AG09309 (cell line): ENCODE measurements at regions not wholly inside any gene's neighbourhood (a gene's known extent, or its start where the extent isn't known, plus 50 kb on each side); places are given as distances from the start of the nearest gene placed in this dataset.

Source experiments
- DNase-seq: peaks from one replicate; pipeline ENCODE4 v3.0.0-alpha.2; 2010; ENCODE audit warnings: low read depth
- H3K4me3 ChIP-seq: 2 replicates; pipeline ENCODE4 v1.5.1; 2011; ENCODE audit warnings: mild to moderate bottlenecking, low read depth, low read length, moderate library complexity; ENCODE audit not compliant: control insufficient read depth
- TF ChIP-seq, protein P1 (sequence below): IDR thresholded peaks from 2 replicates; pipeline ENCODE4 v1.5.1; 2011; ENCODE audit warnings: mild to moderate bottlenecking, low read depth, low read length, inconsistent platforms; ENCODE audit not compliant: insufficient read depth, control insufficient read depth; ENCODE audit errors: missing control alignments

DNA sequence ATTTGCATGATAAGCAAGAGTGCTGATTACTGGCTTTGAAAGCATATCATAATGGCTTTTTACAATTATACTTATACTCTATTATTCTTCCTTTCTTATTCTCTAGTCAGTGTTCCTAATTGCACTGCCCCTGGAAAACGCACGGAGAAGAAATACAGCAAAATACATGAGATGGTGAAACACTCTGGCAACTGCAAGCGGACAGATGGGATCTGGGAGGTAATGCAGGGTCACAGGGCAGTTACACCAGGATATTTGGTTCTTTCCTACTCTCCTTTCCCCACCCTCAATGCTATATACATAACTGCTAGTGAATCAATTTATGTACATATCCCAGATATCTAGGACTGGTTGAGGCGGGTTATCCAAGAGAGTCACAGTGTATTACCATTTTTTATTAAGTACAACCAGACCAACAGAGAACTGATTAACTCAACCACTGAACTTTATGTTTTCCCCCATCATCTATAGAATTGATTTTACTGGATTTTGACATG is 423.7 kb downstream of the ZSWIM6 start:
- TF ChIP-seq, protein P1, sequence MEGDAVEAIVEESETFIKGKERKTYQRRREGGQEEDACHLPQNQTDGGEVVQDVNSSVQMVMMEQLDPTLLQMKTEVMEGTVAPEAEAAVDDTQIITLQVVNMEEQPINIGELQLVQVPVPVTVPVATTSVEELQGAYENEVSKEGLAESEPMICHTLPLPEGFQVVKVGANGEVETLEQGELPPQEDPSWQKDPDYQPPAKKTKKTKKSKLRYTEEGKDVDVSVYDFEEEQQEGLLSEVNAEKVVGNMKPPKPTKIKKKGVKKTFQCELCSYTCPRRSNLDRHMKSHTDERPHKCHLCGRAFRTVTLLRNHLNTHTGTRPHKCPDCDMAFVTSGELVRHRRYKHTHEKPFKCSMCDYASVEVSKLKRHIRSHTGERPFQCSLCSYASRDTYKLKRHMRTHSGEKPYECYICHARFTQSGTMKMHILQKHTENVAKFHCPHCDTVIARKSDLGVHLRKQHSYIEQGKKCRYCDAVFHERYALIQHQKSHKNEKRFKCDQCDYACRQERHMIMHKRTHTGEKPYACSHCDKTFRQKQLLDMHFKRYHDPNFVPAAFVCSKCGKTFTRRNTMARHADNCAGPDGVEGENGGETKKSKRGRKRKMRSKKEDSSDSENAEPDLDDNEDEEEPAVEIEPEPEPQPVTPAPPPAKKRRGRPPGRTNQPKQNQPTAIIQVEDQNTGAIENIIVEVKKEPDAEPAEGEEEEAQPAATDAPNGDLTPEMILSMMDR = no peak
- no peak for DNase-seq
- no peak overlapping the region for H3K4me3 ChIP-seq

DNA sequence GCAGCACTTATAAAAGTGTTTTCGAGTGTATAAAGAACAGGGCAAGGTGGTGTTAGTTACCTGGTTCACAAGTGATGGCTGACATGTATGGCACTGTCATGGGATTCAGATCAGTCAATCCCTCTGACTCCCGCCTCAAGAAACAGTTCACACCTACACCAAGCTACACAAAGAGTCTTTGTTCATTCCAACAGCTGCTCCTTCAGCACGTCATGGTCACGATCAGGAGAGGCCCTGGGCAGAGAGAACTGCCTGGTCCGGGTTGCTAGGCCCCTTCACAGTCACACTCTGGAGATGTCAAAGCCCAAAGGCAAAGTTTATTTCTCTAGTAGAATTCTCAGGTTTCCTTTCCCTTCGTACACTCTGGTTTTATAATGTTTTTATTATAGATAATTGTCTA is 426.7 kb downstream of the ZSWIM6 start:
- H3K4me3 ChIP-seq = no peak overlapping the region
- TF ChIP-seq, protein P1 = no peak
- DNase-seq = no peak

DNA sequence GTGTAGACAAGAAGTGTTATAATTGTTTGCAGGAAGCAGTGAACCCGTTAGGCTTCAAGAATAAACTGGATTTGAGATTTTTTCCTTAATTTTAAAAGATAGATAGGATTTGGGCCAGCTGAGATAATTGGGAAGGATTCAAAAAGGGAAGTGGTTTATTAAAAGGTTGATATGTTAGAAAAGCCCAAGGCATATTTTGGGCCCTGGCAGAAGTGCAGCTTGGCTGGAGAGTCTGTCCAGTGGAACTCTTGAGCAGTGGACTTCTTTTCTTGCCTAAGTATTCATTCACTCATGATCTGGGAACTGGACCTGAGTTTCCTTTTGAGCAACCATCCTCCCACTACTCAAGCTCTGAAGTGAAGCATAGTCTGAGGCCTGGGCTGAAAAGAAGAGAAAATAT is 433.4 kb downstream of the ZSWIM6 start:
- H3K4me3 ChIP-seq = no peak overlapping the region
- no peak for DNase-seq
- TF ChIP-seq, protein P1 = no peak

DNA sequence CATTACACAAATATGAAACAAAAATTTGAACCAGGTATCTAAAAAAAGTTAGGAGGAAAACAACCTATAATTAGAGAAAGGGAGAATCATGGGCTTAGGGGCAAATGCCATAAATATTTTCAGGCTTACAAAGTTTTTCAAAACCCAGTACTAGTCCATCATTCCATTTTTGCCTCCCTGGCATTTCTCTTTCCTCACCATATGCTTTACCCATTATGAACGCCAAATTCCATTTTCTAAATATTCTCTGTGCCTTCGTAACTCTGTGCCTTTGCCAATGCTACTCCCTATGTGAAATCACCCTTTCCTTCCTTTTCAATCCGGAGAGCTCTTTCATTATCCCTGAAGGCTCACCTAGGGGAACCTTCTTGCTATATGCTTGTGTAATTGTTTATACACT is 434.1 kb downstream of the ZSWIM6 start:
- TF ChIP-seq, protein P1 = no peak
- no peak overlapping the region for H3K4me3 ChIP-seq
- DNase-seq = no peak

DNA sequence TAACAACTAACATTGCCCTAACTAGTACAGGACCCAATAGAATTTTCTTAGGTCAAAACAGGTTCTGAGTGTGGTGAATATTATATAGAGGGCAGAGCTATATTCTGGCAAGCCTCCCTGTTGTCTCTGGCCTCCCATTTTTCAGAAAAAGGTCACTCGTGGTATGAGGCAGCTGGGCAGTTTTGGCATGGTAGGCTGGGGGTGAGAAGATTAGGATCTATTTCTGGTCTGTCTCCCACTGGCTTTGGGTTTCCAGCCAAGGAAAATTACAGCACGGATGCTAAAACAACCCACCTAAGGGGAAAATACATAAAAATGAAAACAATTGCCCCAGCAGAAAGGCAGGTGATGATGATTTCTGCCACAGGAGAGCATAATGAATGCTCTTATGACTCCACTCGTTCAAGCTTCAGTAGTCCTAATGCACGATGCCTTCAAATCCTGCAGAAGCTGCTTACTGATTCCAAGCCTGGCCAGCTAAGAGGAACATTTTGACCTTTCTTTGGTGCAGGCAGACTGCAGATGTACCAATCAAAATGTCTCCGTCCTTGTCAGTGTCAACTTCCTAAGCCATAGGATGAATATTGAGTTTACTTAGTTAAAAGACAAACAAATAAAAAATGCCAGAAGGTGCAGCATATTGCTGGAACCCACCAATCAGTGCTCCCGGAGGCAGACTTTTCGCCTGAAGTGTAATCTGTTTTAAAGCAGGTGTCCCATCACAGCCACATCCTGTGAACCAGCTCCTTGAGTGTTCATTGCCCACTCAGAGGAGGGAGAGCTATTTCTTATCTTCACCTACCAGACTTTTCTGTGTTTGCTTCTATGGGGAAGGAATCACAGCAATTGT is 435.4 kb downstream of the ZSWIM6 start:
- DNase-seq = no peak
- H3K4me3 ChIP-seq = no peak overlapping the region
- TF ChIP-seq, protein P1 = no peak

DNA sequence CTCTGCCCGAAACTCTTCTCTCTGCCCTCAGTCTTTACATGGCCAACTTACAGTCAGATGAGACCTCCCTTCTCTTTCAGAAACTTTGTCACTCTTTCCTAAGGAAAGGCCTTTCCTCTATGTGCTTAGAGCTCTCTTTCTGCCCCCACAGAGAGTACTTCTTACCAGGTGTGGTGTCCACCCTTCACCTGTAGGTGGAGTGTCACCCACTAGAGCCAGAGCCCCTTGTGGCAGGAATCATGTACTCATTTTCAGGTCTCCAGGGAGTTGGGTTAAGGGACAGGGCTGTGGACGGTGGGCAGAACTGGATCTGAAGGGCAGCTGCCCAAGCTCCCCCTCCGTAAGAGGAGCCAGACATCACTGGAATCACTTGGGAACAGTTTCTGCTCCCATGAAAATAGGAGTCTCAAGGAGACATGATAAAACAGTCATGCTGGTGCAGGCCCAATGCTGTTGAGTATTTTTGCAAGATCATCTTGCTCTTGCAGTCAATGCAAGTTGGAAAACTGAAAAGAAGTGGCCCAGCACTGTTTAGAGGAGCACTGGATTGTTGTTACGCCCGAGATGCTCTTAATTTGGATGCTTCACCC is 436.7 kb downstream of the ZSWIM6 start:
- no peak overlapping the region for H3K4me3 ChIP-seq
- DNase-seq = no peak
- TF ChIP-seq, protein P1 = peak; percentile 61
